Right lobe of liver (tissue), 6 donors: ENCODE measurements at regions not wholly inside any gene's neighbourhood (a gene's known extent, or its start where the extent isn't known, plus 50 kb on each side); places are given as distances from the start of the nearest gene placed in this dataset.

Experiments used
- ATAC-seq, 4 donors: fragments of 200-7000 bp; cut with Tn5 transposase; one replicate each; pipeline ENCODE4 v1.9.1; 2020; ENCODE audit warnings: mild to moderate bottlenecking in 4 of 4, moderate library complexity in 4 of 4
- DNase-seq, 3 donors: peaks; one replicate each; pipeline ENCODE4 v3.0.0-alpha.2; 2020
- H3K27ac ChIP-seq, 3 donors: fragments of 200-600 bp; one replicate each; pipeline ENCODE4 v1.8.0; 2022
- H3K27me3 ChIP-seq, 2 donors: fragments of 200-600 bp; one replicate each; pipeline ENCODE4 v1.8.0; 2022
- H3K36me3 ChIP-seq, 4 donors: fragments of 200-600 bp; sonication (generic) in 1 of 4; one replicate each; pipeline versions ENCODE4 v1.5.1 to v1.8.0; 2017 to 2022; ENCODE audit warnings: control low read depth in 1 of 4
- H3K4me1 ChIP-seq, 4 donors: fragments of 200-600 bp; sonication (generic) in 1 of 4; one replicate each; pipeline versions ENCODE4 v1.5.1 to v1.8.0; 2017 to 2022; ENCODE audit warnings: control low read depth in 1 of 4
- H3K4me3 ChIP-seq, 3 donors: fragments of 200-600 bp; one replicate each; pipeline ENCODE4 v1.8.0; 2022
- H3K9me3 ChIP-seq, 4 donors: fragments of 200-600 bp; sonication (generic) in 1 of 4; one replicate each; pipeline versions ENCODE4 v1.5.1 to v1.8.0; 2017 to 2022; ENCODE audit warnings: control low read depth in 1 of 4
- CTCF ChIP-seq, 4 donors: fragments of 200-600 bp in 3 of 4; fragments of 450-650 bp in 1 of 4; IDR thresholded peaks; one replicate each; pipeline versions ENCODE4 v1.5.1 to v1.8.0; 2016 to 2022; ENCODE audit warnings: antibody characterized with exemption in 4 of 4, mild to moderate bottlenecking in 2 of 4
- POLR2A ChIP-seq: fragments of 450-650 bp; IDR thresholded peaks from one replicate; pipeline ENCODE4 v1.6.1; 2017; ENCODE audit warnings: antibody characterized with exemption, mild to moderate bottlenecking
- WGBS: methylation state at CpG from one replicate; pipeline ENCODE4 v1.1.6; 2018; ENCODE audit warnings: low coverage, low lambda C conversion rate; ENCODE audit not compliant: insufficient coverage; ENCODE audit errors: missing lambda C conversion rate; 5-methylcytosine and 5-hydroxymethylcytosine counted together
- intact Hi-C, 2 donors: fragments of 100-400 bp; cut with DNase I; formaldehyde crosslinking; loops; one replicate each; pipeline versions ENCODE4 v1.11.2 to v1.14.1; 2022
- donor health status: DM: no; HTN: yes; CAD: no.
- donor health status: DM: no; HTN: no; CAD: no.
- donor health status: DM: no; HTN: no; CAD: no.
- donor health status: DM: no; HTN: yes; CAD: no.
- donor health status: DM: no; HTN: yes; CAD: no.

- Histone ChIP-seq H3K4me1 (no peaks in the 10 kb centered on the region), H3K9me3 (no peaks in the 10 kb centered on the region), H3K27ac (no peak overlapping the region), H3K36me3 (no peaks in the 10 kb centered on the region), H3K4me3 (no peak overlapping the region), H3K27me3 (no peaks in the 10 kb centered on the region)
- DNase-seq (no peak), ATAC-seq (no peak)
- TF ChIP-seq POLR2A (no peak), CTCF (IDR thresholded peaks at IDR 0.05) (no peak)
- WGBS = 39% methylated on average over 2 of the region's 2 CpGs
- intact Hi-C loops = no loop called here
These were observed 86.4 kb downstream of the DACT1 start for GRCh38 chr14:58724206-58724605.

- 60% methylated on average over 1 of the region's 1 CpG for WGBS
- H3K4me3 ChIP-seq = no peak overlapping the region
These were observed 86.9 kb downstream of the DACT1 start for GRCh38 chr14:58724702-58725101.

GRCh38 chr14:58725226-58725625, 87.5 kb downstream of the DACT1 start:
- TF ChIP-seq POLR2A = no peak
- no peak for TF ChIP-seq CTCF (IDR thresholded peaks at IDR 0.05)
- H3K27me3 ChIP-seq = no peaks in the 10 kb centered on the region
- ATAC-seq (no peak), DNase-seq (no peak)
- H3K36me3 ChIP-seq = no peaks in the 10 kb centered on the region
- no peaks in the 10 kb centered on the region for H3K9me3 ChIP-seq
- intact Hi-C loops = no loop called here
- H3K4me3 ChIP-seq = no peak overlapping the region
- no peak overlapping the region for H3K27ac ChIP-seq
- no peaks in the 10 kb centered on the region for H3K4me1 ChIP-seq

More at GRCh38 chr14:58724702-58725101, 86.9 kb downstream of the DACT1 start:
- Histone ChIP-seq H3K36me3 (no peaks in the 10 kb centered on the region), H3K9me3 (no peaks in the 10 kb centered on the region), H3K27me3 (no peaks in the 10 kb centered on the region), H3K4me1 (no peaks in the 10 kb centered on the region), H3K27ac (no peak overlapping the region)
- no peak for TF ChIP-seq CTCF (IDR thresholded peaks at IDR 0.05)
- TF ChIP-seq POLR2A = no peak
- DNase-seq = no peak
- intact Hi-C loops = no loop called here
- ATAC-seq = no peak

DNA sequence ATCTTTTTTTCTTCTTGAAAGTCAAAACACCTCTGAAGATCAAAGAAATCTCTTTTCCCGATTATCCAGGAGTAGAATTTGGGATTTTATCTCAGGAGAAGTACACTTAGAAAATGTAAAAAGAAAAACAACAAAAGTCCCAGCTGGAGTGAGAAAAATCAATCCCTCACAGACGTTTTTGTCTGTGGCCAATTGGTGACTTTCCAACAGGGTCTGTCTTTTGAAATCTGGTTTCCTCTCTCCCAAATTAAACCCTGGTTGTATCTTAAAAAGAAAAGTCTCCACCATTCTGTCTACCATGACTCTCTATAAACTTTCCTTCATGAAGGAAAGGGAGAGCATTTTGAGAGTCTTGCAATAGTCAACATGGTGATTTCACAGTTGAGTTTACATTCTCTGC, 88.1 kb downstream of the DACT1 start:
- DNase-seq (no peak), ATAC-seq (no peak)
- no peaks in the 10 kb centered on the region for H3K36me3 ChIP-seq
- intact Hi-C loops = no loop called here
- no peaks in the 10 kb centered on the region for H3K4me1 ChIP-seq
- H3K9me3 ChIP-seq = no peaks in the 10 kb centered on the region
- 9% methylated on average over 2 of the region's 2 CpGs for WGBS
- TF ChIP-seq POLR2A = no peak
- no peak for TF ChIP-seq CTCF (IDR thresholded peaks at IDR 0.05)
- no peak overlapping the region for H3K4me3 ChIP-seq
- no peak overlapping the region for H3K27ac ChIP-seq
- H3K27me3 ChIP-seq = no peaks in the 10 kb centered on the region

DNA sequence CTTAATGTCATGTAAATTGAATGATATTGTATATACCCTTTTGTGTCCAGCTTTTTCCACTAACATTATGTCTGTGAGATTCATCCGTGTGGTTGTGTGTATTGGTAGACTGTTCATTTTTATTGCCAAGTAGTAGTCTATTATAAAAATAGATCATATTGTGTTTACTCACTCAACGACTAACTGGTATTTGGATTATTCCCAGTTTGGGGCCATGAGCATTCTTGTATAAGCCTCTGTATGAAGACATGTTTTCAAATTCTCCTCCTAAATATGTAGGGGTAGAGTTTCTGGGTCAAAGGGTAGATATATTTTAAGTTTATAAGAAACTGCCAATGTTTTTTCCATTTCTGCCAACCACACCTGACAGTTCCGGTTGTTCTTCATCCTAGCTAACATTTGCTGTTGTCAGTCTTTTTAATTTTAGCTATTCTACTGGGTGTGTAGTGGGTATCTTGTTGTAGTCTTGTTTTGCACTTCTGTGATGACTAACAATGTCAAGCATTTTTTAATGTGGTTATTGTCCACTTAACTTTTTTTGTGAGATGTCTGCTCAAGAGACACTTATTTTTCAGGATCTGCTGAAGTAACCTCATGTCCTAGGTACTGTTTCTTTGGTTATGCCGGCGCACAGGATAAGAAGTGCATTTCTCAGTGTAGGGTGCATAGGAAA, 93.2 kb downstream of the DACT1 start:
- intact Hi-C loops = no loop called here
- Histone ChIP-seq H3K9me3 (no peaks in the 10 kb centered on the region), H3K4me1 (no peaks in the 10 kb centered on the region), H3K27me3 (no peaks in the 10 kb centered on the region), H3K36me3 (no peaks in the 10 kb centered on the region), H3K27ac (no peak overlapping the region), H3K4me3 (no peak overlapping the region)
- ATAC-seq = no peak
- WGBS = 47% methylated on average over 5 of the region's 5 CpGs
- DNase-seq = no peak
- no peak for TF ChIP-seq POLR2A
- TF ChIP-seq CTCF (IDR thresholded peaks at IDR 0.05) = no peak
